ENCODE measurements at regions not wholly inside any gene's neighbourhood (a gene's known extent, or its start where the extent isn't known, plus 50 kb on each side); places are given as distances from the start of the nearest gene placed in this dataset.

- Histone ChIP-seq H3K4me2 (ENCODE audit: insufficient read depth, low read length) (no peak overlapping the region), H3K27ac (ENCODE audit: insufficient read depth, low read depth, low read length) (no peak overlapping the region), H3K9me3 (replicated peaks; ENCODE audit: control insufficient read depth, insufficient read depth, low read length) (no peaks in the 10 kb centered on the region), H3K79me2 (ENCODE audit: control insufficient read depth, insufficient read depth, low read length) (no peaks in the 10 kb centered on the region), H3K4me1 (ENCODE audit: control insufficient read depth, extremely low read depth, insufficient read depth, low read length) (no peaks in the 10 kb centered on the region), H2AFZ (ENCODE audit: low read depth, low read length) (no peak overlapping the region), H3K4me3 (replicated peaks in 1 of 3; ENCODE audit: insufficient read depth in 1 of 3, low read depth in 1 of 3, low read length in 3 of 3) (no peak overlapping the region), H3K9ac (replicated peaks; ENCODE audit: extremely low read depth, insufficient read depth, low read length) (no peak overlapping the region), H3K9me1 (replicated peaks; ENCODE audit: control insufficient read depth, extremely low read depth, insufficient read depth, low read length) (no peaks in the 10 kb centered on the region), H4K20me1 (replicated peaks; ENCODE audit: control insufficient read depth, extremely low read depth, insufficient read depth, low read length) (no peaks in the 10 kb centered on the region), H3K36me3 (ENCODE audit: control insufficient read depth in 2 of 2, extremely low read depth in 1 of 2, insufficient read depth in 2 of 2, low read length in 2 of 2) (no peaks in the 10 kb centered on the region), H3K27me3 (ENCODE audit: control insufficient read depth in 2 of 2, insufficient read depth in 2 of 2, low read length in 2 of 2) (no peaks in the 10 kb centered on the region)
- TF ChIP-seq MYC (IDR thresholded peaks at IDR 0.05; ENCODE audit: low read depth, low read length), result no peak
- TF ChIP-seq CTCF (IDR thresholded peaks at IDR 0.05; ENCODE audit: extremely low read depth in 1 of 2, insufficient read depth in 1 of 2, low read depth in 1 of 2, low read length in 2 of 2), result no peak
- TF ChIP-seq GATA2 (IDR thresholded peaks at IDR 0.05; ENCODE audit: insufficient read depth, insufficient read length, low read depth, low read length), result no peak
- TF ChIP-seq POLR2AphosphoS5 (IDR thresholded peaks at IDR 0.05; ENCODE audit: insufficient read depth, low read depth, low read length), result no peak
- TF ChIP-seq POLR2A (IDR thresholded peaks at IDR 0.05; ENCODE audit: low read depth, low read length), result no peak
- TF ChIP-seq MAX (IDR thresholded peaks at IDR 0.05; ENCODE audit: insufficient read depth, insufficient read length), result no peak
- no peak for TF ChIP-seq EZH2 (IDR thresholded peaks at IDR 0.05; ENCODE audit: borderline replicate concordance, low read depth, low read length, severe bottlenecking)
- no peak for TF ChIP-seq JUN (IDR thresholded peaks at IDR 0.05; ENCODE audit: borderline replicate concordance, insufficient read depth, insufficient read length, low read depth)
- no peak for TF ChIP-seq FOS (IDR thresholded peaks at IDR 0.05; ENCODE audit: borderline replicate concordance, insufficient read depth, low read length)
- ChIA-PET CTCF (no interaction called here), POLR2A (no interaction called here)
- intact Hi-C loops (cut with micrococcal nuclease) (no loop called here), dilution Hi-C loops (cut with MboI; ENCODE audit: extremely low pct_ligation_motif_present, low sequenced_read_pairs) (no loop called here)
- FAIRE-seq (no peak), DNase-seq (ENCODE audit: low read depth, low spot score) (no peak)
- BruUV-seq (replicated peaks), result no TSS peak
These were observed 107.3 kb upstream of the PTPRG start for GRCh38 chr3:61454006-61454585.

Measured in endothelial cell of umbilical vein (primary cell).